ENCODE measurements at regions not wholly inside any gene's neighbourhood (a gene's known extent, or its start where the extent isn't known, plus 50 kb on each side); places are given as distances from the start of the nearest gene placed in this dataset.

DNA sequence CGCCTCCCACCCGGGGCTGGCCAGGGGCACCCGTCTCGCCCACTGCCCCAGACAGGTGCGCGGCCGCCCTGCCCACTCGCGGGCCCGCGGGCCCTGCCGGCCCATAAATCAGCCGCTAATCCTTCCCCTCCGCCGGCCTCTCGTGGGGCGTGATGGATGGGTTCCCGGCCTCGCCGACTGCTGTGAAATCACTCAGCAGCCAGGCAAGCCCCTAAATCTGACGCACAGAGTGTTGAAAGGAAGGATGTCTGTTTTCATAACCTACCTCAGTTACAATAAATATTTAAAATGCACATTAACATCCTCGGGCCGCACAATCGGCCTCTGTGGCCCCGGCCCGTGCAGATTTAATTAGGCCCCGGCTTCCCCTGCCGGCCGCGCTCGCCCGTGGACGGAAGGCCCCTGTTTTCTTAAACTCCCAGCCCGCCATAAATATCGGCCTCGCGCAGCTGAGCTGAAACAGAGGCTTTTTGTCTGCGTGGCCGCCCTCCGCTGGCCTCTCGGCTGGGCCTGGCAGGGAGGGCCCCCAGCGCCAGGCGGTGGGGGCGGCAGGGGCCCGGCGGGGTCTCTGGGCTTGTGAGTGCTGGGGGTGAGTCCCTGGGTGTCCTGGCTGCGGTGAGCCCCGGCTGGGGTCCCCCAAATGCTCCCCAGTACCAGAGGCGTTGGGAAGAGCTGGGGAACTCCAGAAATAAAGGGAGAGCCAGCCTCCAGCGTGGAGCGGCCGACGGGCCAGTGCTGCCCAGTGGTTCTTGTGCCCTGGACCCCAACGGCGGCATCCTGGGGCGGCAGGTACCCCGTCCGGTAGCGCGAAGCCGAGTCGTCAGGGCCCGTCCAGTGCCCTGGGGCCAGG lies 90.7 kb downstream of the UNCX start:
- no peak overlapping the region for H3K4me3 Mint-ChIP-seq
- no peaks in the 10 kb centered on the region for H3K9me3 Mint-ChIP-seq (ENCODE audit: low read depth)
- peaks cover 5% of the 10 kb centered on the region for H3K27me3 Mint-ChIP-seq
- no peaks in the 10 kb centered on the region for H3K36me3 Mint-ChIP-seq
- H3K27ac Mint-ChIP-seq = no peak overlapping the region
- no peaks in the 10 kb centered on the region for H3K4me1 Mint-ChIP-seq (ENCODE audit: low read depth)

DNA sequence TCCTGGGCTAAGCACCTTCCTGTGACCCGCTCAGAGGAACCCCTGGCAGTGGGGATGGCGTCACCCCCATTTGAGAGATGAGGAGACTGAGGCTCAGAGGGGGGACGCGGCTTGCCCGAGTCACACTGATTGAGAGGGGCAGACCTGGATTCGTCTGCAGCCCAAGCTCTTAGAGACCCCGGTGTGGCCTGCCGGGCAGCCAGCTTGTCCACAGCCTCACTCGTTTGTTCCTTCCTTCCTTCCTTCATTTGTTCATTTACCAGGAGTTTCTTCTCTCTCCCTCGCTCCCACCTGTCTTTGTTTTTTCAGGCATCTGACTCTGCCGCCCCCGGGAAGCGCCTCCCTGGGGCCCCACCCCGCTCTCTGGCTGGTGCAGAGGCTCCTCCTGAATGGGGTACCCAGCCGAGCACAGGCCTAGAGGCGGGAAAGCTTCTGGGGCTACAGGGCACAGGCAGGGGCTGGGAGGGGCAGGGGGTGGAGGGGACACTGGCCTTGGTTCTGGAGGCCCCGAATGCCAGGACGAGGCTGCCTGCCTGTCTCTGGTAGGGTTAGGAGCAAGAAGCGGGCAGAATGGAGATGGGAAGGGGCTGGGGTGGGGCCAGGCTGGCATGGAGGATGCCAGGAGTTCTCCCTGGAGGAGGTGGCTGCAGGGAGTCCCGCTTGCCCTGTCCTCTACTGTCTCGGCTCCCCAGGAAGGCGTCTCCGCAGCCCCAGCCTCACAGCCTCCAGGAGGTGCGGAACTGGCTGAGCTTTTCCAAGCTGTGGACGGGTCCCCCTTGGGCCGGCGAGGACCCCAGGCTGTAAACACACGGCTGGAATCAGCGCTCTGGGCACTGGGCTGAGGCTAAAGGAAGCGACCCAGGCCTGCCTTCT lies 91.6 kb downstream of the UNCX start:
- Mint-ChIP-seq H3K36me3 (no peaks in the 10 kb centered on the region), H3K27ac (no peak overlapping the region), H3K4me1 (ENCODE audit: low read depth) (no peaks in the 10 kb centered on the region), H3K4me3 (no peak overlapping the region), H3K9me3 (ENCODE audit: low read depth) (no peaks in the 10 kb centered on the region), H3K27me3 (peaks cover 4% of the 10 kb centered on the region)

DNA sequence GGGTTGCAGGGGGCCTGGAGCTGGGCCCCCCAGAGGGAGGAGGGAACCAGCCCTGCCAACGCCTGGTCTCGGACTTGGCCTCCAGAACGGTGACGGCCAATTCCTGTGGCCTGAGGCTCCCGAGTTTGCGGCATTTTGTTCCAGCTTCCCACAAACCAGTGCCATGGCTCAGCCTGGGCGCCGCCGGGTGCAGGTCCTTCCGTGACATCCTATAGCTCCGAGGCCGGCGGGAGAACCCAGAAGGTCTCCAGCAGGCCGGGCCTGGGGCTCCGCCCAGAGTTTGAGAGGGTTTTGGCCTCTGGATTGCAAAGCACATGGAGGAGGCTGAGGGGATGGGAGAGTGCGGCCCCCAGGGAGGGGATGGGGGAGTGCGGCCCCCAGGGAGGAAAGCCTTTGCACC lies 92.6 kb downstream of the UNCX start:
- Mint-ChIP-seq H3K4me3 (no peak overlapping the region), H3K9me3 (ENCODE audit: low read depth) (no peaks in the 10 kb centered on the region), H3K27ac (no peak overlapping the region), H3K4me1 (ENCODE audit: low read depth) (no peaks in the 10 kb centered on the region), H3K36me3 (no peaks in the 10 kb centered on the region), H3K27me3 (peaks cover 4% of the 10 kb centered on the region)

DNA sequence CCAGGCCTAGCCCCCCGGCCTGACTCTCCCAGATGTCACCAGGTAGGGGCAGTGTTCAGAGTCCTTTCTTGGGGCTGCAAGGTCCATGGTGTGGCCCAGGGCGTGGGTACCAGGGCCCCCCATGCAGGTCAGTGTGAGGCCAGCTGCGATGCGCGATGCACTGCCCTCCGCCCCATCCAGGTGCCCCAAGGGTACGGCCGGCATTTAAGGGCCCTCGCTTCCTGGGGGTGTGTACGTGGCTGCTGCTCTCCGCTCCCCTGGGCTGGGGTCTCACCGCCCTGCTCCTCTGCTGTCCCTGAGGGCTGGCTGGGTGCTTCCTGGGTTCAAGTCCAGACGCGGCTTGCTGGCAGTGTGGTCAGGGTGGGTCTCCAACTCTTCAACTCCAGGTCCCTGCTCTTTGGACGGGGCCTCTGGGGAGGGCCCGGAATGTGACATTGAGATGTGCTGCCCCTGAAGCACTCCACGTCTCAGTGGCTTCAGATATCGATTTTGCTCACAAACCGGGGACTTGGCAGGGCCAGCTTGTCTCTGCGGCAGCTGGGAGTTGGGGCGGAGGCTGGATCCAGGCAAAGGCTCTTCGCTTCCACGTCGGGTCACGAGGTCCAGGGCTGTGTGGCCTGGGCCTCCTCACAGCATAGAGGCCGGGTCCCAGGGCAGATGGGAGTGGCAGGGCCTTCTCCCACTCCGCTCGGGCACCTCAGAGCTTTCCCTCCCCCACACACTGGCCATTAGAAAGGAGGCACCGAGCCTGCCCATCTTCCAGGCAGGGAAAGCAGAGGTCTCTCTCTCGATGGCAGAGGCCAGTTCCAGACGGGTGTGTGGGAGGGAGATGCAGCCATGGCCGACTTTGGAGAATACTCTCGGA lies 93.2 kb downstream of the UNCX start:
- peaks cover 4% of the 10 kb centered on the region for H3K27me3 Mint-ChIP-seq
- H3K4me3 Mint-ChIP-seq = no peak overlapping the region
- no peaks in the 10 kb centered on the region for H3K4me1 Mint-ChIP-seq (ENCODE audit: low read depth)

DNA sequence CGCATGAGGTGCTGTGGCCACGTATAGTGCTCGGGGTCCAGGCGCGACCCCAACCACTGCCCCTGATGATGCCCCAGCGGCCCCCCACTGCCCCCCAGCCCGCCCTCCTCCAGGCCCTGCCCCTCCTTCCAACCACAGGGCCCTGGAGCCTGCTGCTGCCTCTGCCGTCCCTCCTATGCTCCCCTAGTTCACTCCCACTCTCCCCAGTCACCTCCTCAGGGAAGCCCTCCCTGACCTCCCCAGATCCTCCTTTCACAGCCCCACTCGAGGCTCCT lies 93.8 kb downstream of the UNCX start:
- no peaks in the 10 kb centered on the region for H3K4me1 Mint-ChIP-seq (ENCODE audit: low read depth)
- no peaks in the 10 kb centered on the region for H3K9me3 Mint-ChIP-seq (ENCODE audit: low read depth)
- H3K4me3 Mint-ChIP-seq = no peak overlapping the region
- no peaks in the 10 kb centered on the region for H3K36me3 Mint-ChIP-seq
- no peak overlapping the region for H3K27ac Mint-ChIP-seq
- peaks cover 4% of the 10 kb centered on the region for H3K27me3 Mint-ChIP-seq

More for the DNA sequence above, 93.2 kb downstream of the UNCX start:
- H3K9me3 Mint-ChIP-seq (ENCODE audit: low read depth) = no peaks in the 10 kb centered on the region
- no peaks in the 10 kb centered on the region for H3K36me3 Mint-ChIP-seq
- no peak overlapping the region for H3K27ac Mint-ChIP-seq

DNA sequence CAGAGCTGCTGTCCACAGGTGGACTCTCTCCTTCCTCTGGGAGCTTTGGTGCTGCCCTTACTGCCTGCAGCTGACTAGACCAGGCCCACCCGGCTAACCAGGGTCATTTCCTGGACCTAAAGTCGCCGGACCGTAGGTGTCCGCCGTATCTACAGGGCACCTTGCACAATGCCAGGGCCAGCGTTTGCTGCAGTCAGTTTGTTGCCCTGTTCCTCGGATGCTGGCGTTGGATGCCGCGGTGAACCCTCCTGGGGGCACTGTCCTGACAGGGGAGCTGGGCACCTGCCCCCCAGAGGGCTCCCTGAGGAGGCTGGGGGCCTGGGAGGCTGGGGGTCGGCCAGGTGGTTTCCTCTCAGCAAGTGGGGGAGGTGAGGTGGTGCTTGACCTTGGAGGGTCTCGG lies 96.6 kb downstream of the UNCX start:
- Mint-ChIP-seq H3K4me3 (no peak overlapping the region), H3K36me3 (no peaks in the 10 kb centered on the region), H3K27ac (no peak overlapping the region), H3K27me3 (peaks cover 4% of the 10 kb centered on the region), H3K4me1 (ENCODE audit: low read depth) (no peaks in the 10 kb centered on the region), H3K9me3 (ENCODE audit: low read depth) (no peaks in the 10 kb centered on the region)

DNA sequence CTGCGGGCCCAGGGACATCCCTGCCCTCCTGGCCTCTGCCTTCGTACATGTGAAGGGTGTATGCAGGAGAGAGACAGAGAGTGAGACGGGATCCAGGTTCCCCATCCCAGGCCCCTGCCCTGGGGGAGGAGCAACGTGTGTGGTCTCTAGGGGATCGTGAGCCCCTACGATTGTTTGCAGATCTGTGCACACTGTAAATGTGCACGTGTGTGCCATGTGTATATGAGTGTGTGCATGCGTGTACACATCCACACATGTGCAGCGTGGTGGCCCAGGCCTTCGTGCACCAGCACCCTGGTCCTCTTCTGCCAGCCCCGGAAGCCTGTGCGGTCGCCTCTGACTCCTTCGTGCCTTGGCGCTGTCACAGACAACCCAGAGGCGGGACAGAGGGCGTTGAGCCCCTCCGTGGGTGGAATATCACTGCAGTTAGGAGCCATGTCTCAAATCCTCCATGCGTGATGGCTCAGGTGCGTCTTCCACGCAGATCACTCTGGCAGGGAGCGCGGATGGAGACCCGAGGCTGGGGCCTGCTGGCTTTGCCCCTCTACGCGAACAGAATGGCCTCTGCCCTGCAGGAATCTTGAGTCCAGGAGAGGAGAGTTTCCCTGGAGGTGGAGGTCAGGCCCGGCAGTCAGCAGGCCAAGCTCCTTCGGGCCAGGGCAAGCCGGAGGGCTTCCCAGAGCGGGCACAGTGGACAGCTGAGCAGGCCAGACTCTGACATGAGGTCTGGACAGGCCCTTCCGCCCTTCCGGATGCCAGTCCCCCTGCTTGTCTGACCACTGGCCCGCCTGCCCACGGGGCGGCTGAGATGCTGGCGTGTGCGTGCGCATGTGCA lies 97.5 kb downstream of the UNCX start:
- no peak overlapping the region for H3K27ac Mint-ChIP-seq
- no peaks in the 10 kb centered on the region for H3K9me3 Mint-ChIP-seq (ENCODE audit: low read depth)
- H3K4me1 Mint-ChIP-seq (ENCODE audit: low read depth) = no peaks in the 10 kb centered on the region
- H3K4me3 Mint-ChIP-seq = no peak overlapping the region
- no peaks in the 10 kb centered on the region for H3K36me3 Mint-ChIP-seq
- peaks cover 7% of the 10 kb centered on the region for H3K27me3 Mint-ChIP-seq

DNA sequence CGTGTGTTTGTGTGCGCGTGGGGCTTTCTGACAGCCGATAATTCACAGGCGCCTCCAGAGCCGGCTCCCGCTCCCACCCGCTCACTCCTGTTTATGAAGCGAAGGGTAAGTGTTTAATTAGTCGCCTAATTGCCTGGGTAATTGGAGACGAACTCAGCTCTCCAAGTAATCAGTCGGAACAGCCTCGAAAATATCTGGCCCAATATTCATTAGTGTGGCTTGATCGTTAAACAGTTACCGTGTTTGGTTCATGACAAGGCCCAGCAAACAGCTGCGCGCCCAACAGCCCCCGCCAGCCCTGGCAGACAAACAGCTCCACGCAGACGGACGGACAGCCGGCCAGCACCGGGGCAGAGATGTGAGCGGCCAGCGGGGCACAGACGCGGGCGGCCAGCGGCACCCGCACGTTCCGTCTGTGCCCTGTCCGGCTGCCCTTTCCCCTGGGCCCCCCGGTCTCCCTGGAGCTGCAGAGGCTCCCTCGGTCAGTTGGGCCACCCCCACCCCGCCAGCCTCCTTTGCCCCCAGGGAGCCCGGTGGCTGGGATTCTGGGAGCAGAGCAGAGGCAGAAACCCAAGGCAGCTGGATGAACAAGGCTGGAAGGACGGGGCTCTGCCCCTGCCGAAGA lies 98.2 kb downstream of the UNCX start:
- H3K36me3 Mint-ChIP-seq = no peaks in the 10 kb centered on the region
- peaks cover 9% of the 10 kb centered on the region for H3K27me3 Mint-ChIP-seq
- H3K4me1 Mint-ChIP-seq (ENCODE audit: low read depth) = no peaks in the 10 kb centered on the region
- no peaks in the 10 kb centered on the region for H3K9me3 Mint-ChIP-seq (ENCODE audit: low read depth)
- H3K27ac Mint-ChIP-seq = no peak overlapping the region
- H3K4me3 Mint-ChIP-seq = no peak overlapping the region

DNA sequence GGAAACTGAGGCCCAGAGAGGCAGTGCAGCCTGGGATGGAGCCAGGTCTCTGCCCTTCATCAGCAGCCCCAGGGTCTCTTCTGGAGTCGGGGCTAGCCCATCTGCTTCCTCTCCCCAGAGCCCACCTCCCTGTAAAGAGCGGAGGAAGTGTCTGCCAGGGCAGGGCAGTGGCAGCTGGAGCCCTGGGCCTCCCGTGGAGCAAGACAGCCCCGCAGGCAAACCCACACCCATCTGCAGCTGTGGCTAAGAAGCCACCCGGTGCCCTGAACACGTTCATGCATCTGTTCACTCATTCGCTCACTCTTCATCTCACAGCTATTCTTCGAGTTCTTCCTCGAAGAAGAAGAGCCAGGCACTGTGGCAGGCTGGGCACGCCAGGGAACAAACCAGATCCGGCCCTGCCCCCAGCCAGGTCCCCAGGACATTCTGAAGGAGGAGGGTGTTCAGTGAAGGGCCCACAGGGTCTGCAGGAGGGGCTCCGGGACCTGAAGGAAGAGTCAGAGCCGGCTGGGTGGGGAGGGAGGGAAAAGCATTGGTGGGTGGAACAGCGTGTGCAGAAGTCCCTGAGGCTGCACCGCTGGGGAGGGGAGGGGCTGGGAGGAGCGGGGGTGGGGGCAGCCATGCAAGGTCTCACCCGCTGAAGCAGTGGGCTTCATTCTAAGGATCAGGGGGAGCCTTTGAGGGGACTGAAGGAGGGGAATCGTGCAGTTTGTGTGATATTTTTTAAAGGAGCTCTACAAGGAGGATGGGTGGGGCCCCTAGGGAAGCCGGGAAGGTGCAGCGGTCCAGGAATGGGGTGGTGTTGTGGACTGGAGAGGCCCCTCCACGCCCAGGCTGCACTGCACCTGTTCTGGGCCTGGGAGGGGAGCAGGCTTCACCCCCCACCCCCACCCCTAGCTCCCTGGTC lies 99.1 kb downstream of the UNCX start:
- Mint-ChIP-seq H3K36me3 (no peaks in the 10 kb centered on the region), H3K27me3 (peaks cover 7% of the 10 kb centered on the region), H3K4me1 (ENCODE audit: low read depth) (no peaks in the 10 kb centered on the region), H3K27ac (no peak overlapping the region), H3K4me3 (no peak overlapping the region), H3K9me3 (ENCODE audit: low read depth) (peaks cover 6% of the 10 kb centered on the region)

DNA sequence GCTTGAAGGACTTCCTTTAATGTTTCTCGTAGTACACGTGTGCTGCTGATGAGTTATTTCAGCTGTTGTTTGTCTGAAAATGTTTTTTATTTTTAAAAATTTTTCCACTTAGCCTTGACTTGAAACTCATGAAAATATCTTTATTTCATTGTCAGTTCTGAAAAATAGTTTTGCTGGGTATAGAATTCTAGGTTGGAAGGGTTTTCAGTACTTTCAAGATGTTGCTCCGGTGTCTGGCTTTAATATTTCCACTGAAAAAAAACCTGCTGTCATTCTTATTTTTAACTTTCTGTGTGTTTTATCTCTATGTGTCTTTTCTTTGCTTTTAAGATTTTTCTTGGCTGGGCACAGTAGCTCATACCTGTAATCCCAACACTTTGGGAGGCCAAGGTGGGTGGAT lies 103.8 kb downstream of the UNCX start:
- Mint-ChIP-seq H3K9me3 (ENCODE audit: low read depth) (peaks cover 20% of the 10 kb centered on the region), H3K36me3 (peaks cover 13% of the 10 kb centered on the region), H3K27ac (no peak overlapping the region), H3K4me1 (ENCODE audit: low read depth) (no peaks in the 10 kb centered on the region), H3K27me3 (peaks cover 21% of the 10 kb centered on the region), H3K4me3 (no peak overlapping the region)

DNA sequence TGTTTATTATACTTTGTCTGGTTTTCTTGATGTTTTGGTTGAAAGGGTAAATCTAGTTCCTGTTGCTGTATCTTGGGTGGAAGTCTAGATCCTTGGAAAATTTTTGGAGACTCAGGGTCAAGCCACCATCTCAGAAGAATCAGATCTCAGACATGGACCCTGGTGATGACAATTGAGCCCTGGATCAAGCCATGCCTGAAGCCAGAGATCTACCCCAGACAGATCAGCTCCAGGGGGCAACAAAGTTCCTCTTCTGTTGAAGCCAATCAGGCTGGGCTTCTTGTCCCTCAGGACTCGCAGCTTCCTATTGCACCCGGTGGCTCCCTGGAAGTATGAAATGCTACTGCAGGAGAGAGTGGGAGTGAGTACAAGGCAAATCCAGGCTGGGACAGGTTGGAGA lies 106.9 kb downstream of the UNCX start:
- peaks cover 13% of the 10 kb centered on the region for H3K36me3 Mint-ChIP-seq
- no peak overlapping the region for H3K27ac Mint-ChIP-seq
- peaks cover 20% of the 10 kb centered on the region for H3K9me3 Mint-ChIP-seq (ENCODE audit: low read depth)
- H3K4me1 Mint-ChIP-seq (ENCODE audit: low read depth) = no peaks in the 10 kb centered on the region
- H3K4me3 Mint-ChIP-seq = no peak overlapping the region
- peaks cover 18% of the 10 kb centered on the region for H3K27me3 Mint-ChIP-seq

DNA sequence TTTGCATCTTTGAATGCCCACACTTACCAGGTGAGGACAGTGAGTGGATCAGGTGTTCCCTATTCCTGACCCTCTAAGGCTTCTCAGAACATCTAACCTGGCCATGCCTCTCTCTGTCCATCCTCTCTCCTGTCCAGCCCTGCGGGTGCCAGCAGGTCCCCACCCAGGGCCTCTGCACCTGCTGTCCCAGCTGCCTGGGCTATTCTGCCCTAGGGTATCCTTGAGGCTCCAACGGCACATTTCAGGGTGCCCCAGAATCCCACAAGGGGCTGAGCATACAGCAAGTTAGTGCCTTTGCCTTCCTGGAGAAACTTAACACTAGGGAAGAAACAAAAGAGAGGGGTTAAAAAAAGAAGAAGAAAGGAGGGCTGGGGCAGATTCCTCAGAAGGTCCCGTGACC lies 107.4 kb downstream of the UNCX start:
- Mint-ChIP-seq H3K4me3 (no peak overlapping the region), H3K4me1 (ENCODE audit: low read depth) (no peaks in the 10 kb centered on the region), H3K9me3 (ENCODE audit: low read depth) (peaks cover 20% of the 10 kb centered on the region), H3K27me3 (peaks cover 17% of the 10 kb centered on the region), H3K27ac (no peak overlapping the region), H3K36me3 (peaks cover 13% of the 10 kb centered on the region)

Data from activated naive CD8-positive, alpha-beta T cell (primary cell).